CD14-positive monocyte (primary cell): ENCODE measurements at regions not wholly inside any gene's neighbourhood (a gene's known extent, or its start where the extent isn't known, plus 50 kb on each side); places are given as distances from the start of the nearest gene placed in this dataset.

ENCODE experiments used
- DNase-seq, 3 donors: peaks; one replicate each; pipeline ENCODE4 v3.0.0-alpha.2; 2011 to 2022
- H2AFZ ChIP-seq: 2 replicates; pipeline ENCODE4 v1.6.0; 2012; ENCODE audit warnings: mild to moderate bottlenecking, low read depth, low read length, inconsistent platforms; ENCODE audit not compliant: insufficient read depth, poor library complexity, severe bottlenecking
- H3K27ac ChIP-seq, 2 donors: 1 replicate in 1 of 2; 2 replicates in 1 of 2; pipeline ENCODE4 v1.5.1; 2012 to 2013; ENCODE audit warnings: low read length in 2 of 2, control low read depth in 1 of 2, inconsistent platforms in 1 of 2, low read depth in 1 of 2, mild to moderate bottlenecking in 1 of 2
- H3K27me3 ChIP-seq, 2 donors: one replicate each; pipeline versions ENCODE4 v1.6.0 to v1.6.1; 2011 to 2013; ENCODE audit warnings: low read length in 2 of 2; ENCODE audit not compliant: control insufficient read depth in 2 of 2, insufficient read depth in 2 of 2
- H3K36me3 ChIP-seq, 2 donors: replicated peaks in 1 of 2; 1 replicate in 1 of 2; 2 replicates in 1 of 2; pipeline versions ENCODE4 v1.5.1 to v1.6.1; 2012 to 2013; ENCODE audit warnings: low read length in 2 of 2, control low read depth in 1 of 2, inconsistent platforms in 1 of 2, mild to moderate bottlenecking in 1 of 2; ENCODE audit not compliant: insufficient read depth in 2 of 2, control insufficient read depth in 1 of 2
- H3K4me1 ChIP-seq, 2 donors: 1 replicate in 1 of 2; 2 replicates in 1 of 2; pipeline versions ENCODE4 v1.5.1 to v1.6.1; 2012 to 2013; ENCODE audit warnings: low read length in 2 of 2, control low read depth in 1 of 2, inconsistent platforms in 1 of 2, mild to moderate bottlenecking in 1 of 2, moderate library complexity in 1 of 2; ENCODE audit not compliant: insufficient read depth in 2 of 2, control insufficient read depth in 1 of 2
- H3K4me2 ChIP-seq: replicated peaks from 2 replicates; pipeline ENCODE3; 2012; ENCODE audit warnings: low read length, moderate library complexity, mild to moderate bottlenecking; ENCODE audit not compliant: poor library complexity, severe bottlenecking; ENCODE audit errors: extremely low read depth
- H3K4me3 ChIP-seq, 3 experiments: fragments of 200-600 bp in 1 of 3; sonication (generic) in 1 of 3; replicated peaks in 1 of 3; 1 replicate in 2 of 3; 2 replicates in 1 of 3; pipeline ENCODE4 v1.5.1; 2011 to 2013; ENCODE audit warnings: low read length in 3 of 3, mild to moderate bottlenecking in 3 of 3, control low read depth in 2 of 3, low read depth in 2 of 3, inconsistent platforms in 1 of 3, moderate library complexity in 1 of 3
- H3K79me2 ChIP-seq: 2 replicates; pipeline ENCODE4 v1.6.0; 2012; ENCODE audit warnings: mild to moderate bottlenecking, control low read depth, inconsistent platforms, low read length, moderate library complexity; ENCODE audit not compliant: insufficient read depth
- H3K9ac ChIP-seq: 2 replicates; pipeline ENCODE4 v1.6.0; 2017; ENCODE audit warnings: low read length, mild to moderate bottlenecking; ENCODE audit not compliant: insufficient read depth, poor library complexity, severe bottlenecking
- H3K9me3 ChIP-seq, 2 donors: replicated peaks in 1 of 2; 1 replicate in 1 of 2; 2 replicates in 1 of 2; pipeline versions ENCODE4 v1.5.1 to v1.6.1; 2012 to 2013; ENCODE audit warnings: low read length in 2 of 2, control low read depth in 1 of 2; ENCODE audit not compliant: control insufficient read depth in 1 of 2, insufficient read depth in 1 of 2
- H4K20me1 ChIP-seq: 2 replicates; pipeline ENCODE4 v1.6.0; 2012; ENCODE audit warnings: mild to moderate bottlenecking, low read length, control low read depth, moderate library complexity; ENCODE audit not compliant: insufficient read depth
- H3K27ac Mint-ChIP-seq, 7 donors: one replicate each; pipeline ENCODE4 v1.8.0; 2020; ENCODE audit warnings: mild to moderate bottlenecking in 7 of 7, mixed read lengths in 7 of 7, moderate library complexity in 6 of 7, inconsistent platforms in 2 of 7
- H3K27me3 Mint-ChIP-seq, 3 donors: one replicate each; pipeline ENCODE4 v1.8.0; 2021 to 2022; ENCODE audit warnings: low read depth in 3 of 3, mild to moderate bottlenecking in 3 of 3, mixed read lengths in 3 of 3, moderate library complexity in 3 of 3, inconsistent platforms in 1 of 3
- H3K36me3 Mint-ChIP-seq, 2 donors: one replicate each; pipeline ENCODE4 v1.8.0; 2020; ENCODE audit warnings: mixed read lengths in 2 of 2, inconsistent platforms in 1 of 2, mild to moderate bottlenecking in 1 of 2
- H3K4me1 Mint-ChIP-seq: one replicate; pipeline ENCODE4 v1.8.0; 2020; ENCODE audit warnings: mild to moderate bottlenecking, mixed read lengths
- H3K4me3 Mint-ChIP-seq, 2 donors: one replicate each; pipeline ENCODE4 v1.8.0; 2020; ENCODE audit warnings: mild to moderate bottlenecking in 2 of 2, mixed read lengths in 2 of 2, moderate library complexity in 1 of 2
- H3K9me3 Mint-ChIP-seq, 7 donors: one replicate each; pipeline ENCODE4 v1.8.0; 2020 to 2022; ENCODE audit warnings: mixed read lengths in 7 of 7, mild to moderate bottlenecking in 6 of 7, moderate library complexity in 6 of 7, inconsistent platforms in 2 of 7
- WGBS: methylation state at CpG from one replicate; pipeline ENCODE4 v1.1.5; 2013; ENCODE audit warnings: missing lambda C conversion rate; ENCODE audit not compliant: insufficient coverage; 5-methylcytosine and 5-hydroxymethylcytosine counted together
- intact Hi-C, 2 donors: fragments of 100-400 bp; cut with micrococcal nuclease; formaldehyde crosslinking; loops; one replicate each; pipeline versions ENCODE4 v1.15.0 to v1.15.1; 2023
- TF ChIP-seq, protein P1 (sequence below): fragments of 200-600 bp; IDR thresholded peaks from one replicate; pipeline ENCODE4 v1.8.0; 2022; ENCODE audit warnings: antibody characterized with exemption, mild to moderate bottlenecking

DNA sequence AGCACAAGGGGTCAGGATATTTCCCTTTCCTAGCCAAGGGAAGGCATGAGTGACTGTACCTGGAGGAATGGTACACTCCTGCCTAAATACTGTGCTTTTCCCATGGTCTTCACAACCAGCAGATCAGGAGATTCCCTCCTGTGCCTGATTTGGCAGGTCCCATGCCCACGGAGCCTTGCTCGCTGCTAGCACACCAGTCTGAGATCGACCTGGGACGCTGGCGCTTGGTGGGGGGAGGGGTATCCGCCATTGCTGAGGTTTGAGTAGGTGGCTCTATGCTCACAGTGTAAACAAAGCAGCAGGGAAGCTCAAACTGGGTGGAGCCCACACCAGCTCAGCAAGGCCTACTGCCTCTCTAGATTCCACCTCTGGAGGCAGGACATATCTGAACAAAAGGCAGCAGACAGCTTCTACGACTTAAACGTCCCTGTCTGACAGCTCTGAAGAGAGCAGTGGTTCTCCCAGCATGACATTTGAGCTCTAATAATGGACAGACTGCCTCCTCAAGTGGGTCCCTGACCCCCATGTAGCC lies 486.0 kb upstream of the CHRM3 start:
- H3K4me1 ChIP-seq, result no peaks in the 10 kb centered on the region
- no peak overlapping the region for H3K4me3 ChIP-seq
- no peaks in the 10 kb centered on the region for H3K36me3 Mint-ChIP-seq
- H3K4me2 ChIP-seq, result no peak overlapping the region
- no peaks in the 10 kb centered on the region for H3K27me3 Mint-ChIP-seq
- H3K27me3 ChIP-seq, result no peaks in the 10 kb centered on the region
- no peak overlapping the region for H3K27ac ChIP-seq
- H3K9me3 Mint-ChIP-seq, result peaks cover 0 to 13% (median 6%) of the 10 kb centered on the region in 7 donors
- 100% methylated on average over 2 of the region's 8 CpGs for WGBS
- no peaks in the 10 kb centered on the region for H3K79me2 ChIP-seq
- no peak overlapping the region for H3K9ac ChIP-seq
- H3K4me3 Mint-ChIP-seq, result no peak overlapping the region
- no peaks in the 10 kb centered on the region for H3K4me1 Mint-ChIP-seq
- H4K20me1 ChIP-seq, result no peaks in the 10 kb centered on the region
- TF ChIP-seq, protein P1, sequence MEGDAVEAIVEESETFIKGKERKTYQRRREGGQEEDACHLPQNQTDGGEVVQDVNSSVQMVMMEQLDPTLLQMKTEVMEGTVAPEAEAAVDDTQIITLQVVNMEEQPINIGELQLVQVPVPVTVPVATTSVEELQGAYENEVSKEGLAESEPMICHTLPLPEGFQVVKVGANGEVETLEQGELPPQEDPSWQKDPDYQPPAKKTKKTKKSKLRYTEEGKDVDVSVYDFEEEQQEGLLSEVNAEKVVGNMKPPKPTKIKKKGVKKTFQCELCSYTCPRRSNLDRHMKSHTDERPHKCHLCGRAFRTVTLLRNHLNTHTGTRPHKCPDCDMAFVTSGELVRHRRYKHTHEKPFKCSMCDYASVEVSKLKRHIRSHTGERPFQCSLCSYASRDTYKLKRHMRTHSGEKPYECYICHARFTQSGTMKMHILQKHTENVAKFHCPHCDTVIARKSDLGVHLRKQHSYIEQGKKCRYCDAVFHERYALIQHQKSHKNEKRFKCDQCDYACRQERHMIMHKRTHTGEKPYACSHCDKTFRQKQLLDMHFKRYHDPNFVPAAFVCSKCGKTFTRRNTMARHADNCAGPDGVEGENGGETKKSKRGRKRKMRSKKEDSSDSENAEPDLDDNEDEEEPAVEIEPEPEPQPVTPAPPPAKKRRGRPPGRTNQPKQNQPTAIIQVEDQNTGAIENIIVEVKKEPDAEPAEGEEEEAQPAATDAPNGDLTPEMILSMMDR, result no peak
- no peaks in the 10 kb centered on the region for H3K36me3 ChIP-seq
- no peak overlapping the region for H3K27ac Mint-ChIP-seq
- H2AFZ ChIP-seq, result no peak overlapping the region
- intact Hi-C loops, result no loop called here
- H3K9me3 ChIP-seq, result peaks cover 5 to 8% of the 10 kb centered on the region in 2 donors
- DNase-seq, result no peak

DNA sequence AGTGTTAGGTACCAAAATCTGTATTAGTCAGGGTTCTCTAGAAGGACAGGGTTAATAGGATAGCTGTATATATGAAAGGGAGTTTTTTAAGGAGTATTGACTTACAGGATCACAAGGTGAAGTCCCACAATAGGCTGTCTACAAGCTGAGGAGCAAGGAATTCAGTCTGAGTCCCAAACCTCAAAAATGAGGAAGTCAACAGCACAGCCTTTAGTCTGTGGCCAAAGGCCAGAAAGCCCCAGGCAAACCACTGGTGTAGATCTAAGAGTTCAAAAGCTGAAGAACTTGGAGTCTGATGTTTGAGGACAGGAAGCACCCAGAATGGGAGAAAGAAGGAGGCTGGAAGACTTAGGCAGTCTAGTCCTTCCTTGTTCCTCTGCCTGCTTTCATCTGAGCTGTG lies 487.5 kb upstream of the CHRM3 start:
- Histone ChIP-seq H4K20me1 (no peaks in the 10 kb centered on the region), H2AFZ (no peak overlapping the region), H3K27ac (no peak overlapping the region), H3K9me3 (peaks cover 5 to 8% of the 10 kb centered on the region in 2 donors), H3K9ac (no peak overlapping the region), H3K4me2 (no peak overlapping the region), H3K79me2 (no peaks in the 10 kb centered on the region), H3K4me3 (no peak overlapping the region), H3K36me3 (no peaks in the 10 kb centered on the region), H3K27me3 (no peaks in the 10 kb centered on the region), H3K4me1 (no peaks in the 10 kb centered on the region)
- intact Hi-C loops, result no loop called here
- no peaks in the 10 kb centered on the region for H3K36me3 Mint-ChIP-seq
- peak overlapping the region in 1 of 7 donors; percentile 40 for H3K27ac Mint-ChIP-seq
- H3K27me3 Mint-ChIP-seq, result no peaks in the 10 kb centered on the region
- DNase-seq, result no peak
- H3K4me1 Mint-ChIP-seq, result no peaks in the 10 kb centered on the region
- peaks cover 0 to 18% (median 4%) of the 10 kb centered on the region in 7 donors for H3K9me3 Mint-ChIP-seq
- H3K4me3 Mint-ChIP-seq, result no peak overlapping the region
- TF ChIP-seq, protein P1, result no peak
